BLaER1 treated with 17β-estradiol and CSF1 and Interleukin-3, amounts not matched to agents 10 nM and 100 nM (cell line): ENCODE measurements at regions not wholly inside any gene's neighbourhood (a gene's known extent, or its start where the extent isn't known, plus 50 kb on each side); places are given as distances from the start of the nearest gene placed in this dataset.
"Not testable (repeated sequence)": the region's sequence is repeated elsewhere in the genome, so short reads cannot be mapped to it uniquely, and the experiment has no call there.

ENCODE experiments used
- H3K27ac ChIP-seq, 11 experiments: shearing (Covaris generic); formaldehyde crosslinking; 2 replicates each; pipeline ENCODE4 v1.8.1; 2022
- H3K27me3 ChIP-seq, 11 experiments: shearing (Covaris generic); formaldehyde crosslinking; 2 replicates each; pipeline ENCODE4 v1.8.1; 2022
- H3K36me3 ChIP-seq, 11 experiments: shearing (Covaris generic); formaldehyde crosslinking; 2 replicates each; pipeline ENCODE4 v1.8.1; 2022
- H3K4me1 ChIP-seq, 10 experiments: shearing (Covaris generic); formaldehyde crosslinking; 2 replicates each; pipeline ENCODE4 v1.8.1; 2022
- H3K4me2 ChIP-seq, 11 experiments: shearing (Covaris generic); formaldehyde crosslinking; 2 replicates each; pipeline ENCODE4 v1.8.1; 2022
- H3K4me3 ChIP-seq, 10 experiments: shearing (Covaris generic); formaldehyde crosslinking; 2 replicates each; pipeline ENCODE4 v1.8.1; 2022
- H3K9ac ChIP-seq, 11 experiments: shearing (Covaris generic); formaldehyde crosslinking; 2 replicates each; pipeline ENCODE4 v1.8.1; 2022
- H3K9me3 ChIP-seq, 11 experiments: shearing (Covaris generic); formaldehyde crosslinking; replicated peaks in 1 of 11; 2 replicates each; pipeline ENCODE4 v1.8.1; 2022
- H4K20me1 ChIP-seq, 11 experiments: shearing (Covaris generic); formaldehyde crosslinking; 2 replicates each; pipeline ENCODE4 v1.8.1; 2022
- Cebpa-rat ChIP-seq, 11 experiments: shearing (Covaris generic); IDR thresholded peaks; 2 replicates each; pipeline ENCODE4 v1.8.1; 2022

DNA sequence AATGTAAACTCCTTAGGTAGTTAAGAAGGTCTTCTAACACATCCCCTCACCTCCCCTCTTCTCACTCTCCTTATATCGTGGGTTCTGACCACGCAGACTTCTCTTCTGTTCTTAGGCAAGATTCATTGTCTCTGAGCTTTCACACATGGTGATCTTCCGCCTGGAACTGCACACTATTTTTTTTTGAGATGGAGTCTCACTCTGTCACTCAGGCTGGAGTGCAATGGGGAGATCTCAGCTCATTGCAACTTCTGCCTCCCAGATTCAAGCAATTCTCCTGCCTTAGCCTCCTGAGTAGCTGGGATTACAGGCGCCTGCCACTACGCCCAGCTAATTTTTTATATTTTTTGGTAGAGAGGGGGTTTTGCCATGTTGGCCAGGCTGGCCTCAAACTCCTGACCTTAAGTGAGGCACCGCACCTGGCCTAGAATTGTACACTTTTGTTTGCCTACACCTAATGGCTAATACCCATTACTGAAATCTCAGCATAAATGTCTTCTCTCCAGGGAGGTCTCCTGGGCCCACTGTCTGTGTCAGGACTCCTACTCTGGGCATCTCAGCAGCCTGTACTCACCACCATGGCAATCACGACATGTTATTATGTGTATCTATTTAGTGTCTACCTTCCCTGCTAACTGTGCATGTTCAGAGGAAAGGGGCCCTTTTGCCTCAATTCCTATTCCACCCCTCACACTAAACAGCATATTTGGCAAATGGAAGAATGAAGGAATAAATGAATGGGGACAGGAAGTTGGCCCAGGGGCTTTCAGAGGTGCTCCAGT is 646.3 kb upstream of the DPP6 start:
- no peaks in the 10 kb centered on the region for H4K20me1 ChIP-seq
- no peak overlapping the region for H3K9ac ChIP-seq
- no peaks in the 10 kb centered on the region for H3K36me3 ChIP-seq
- H3K4me1 ChIP-seq, result no peaks in the 10 kb centered on the region
- H3K27ac ChIP-seq, result no peak overlapping the region
- TF ChIP-seq Cebpa-rat (IDR thresholded peaks at IDR 0.05), result no peak
- peaks cover 0 to 8% (median 0%) of the 10 kb centered on the region in 11 experiments; a peak in 7 of 22 replicates for H3K9me3 ChIP-seq
- H3K4me2 ChIP-seq, result no peak overlapping the region
- no peaks in the 10 kb centered on the region for H3K27me3 ChIP-seq
- no peak overlapping the region for H3K4me3 ChIP-seq

DNA sequence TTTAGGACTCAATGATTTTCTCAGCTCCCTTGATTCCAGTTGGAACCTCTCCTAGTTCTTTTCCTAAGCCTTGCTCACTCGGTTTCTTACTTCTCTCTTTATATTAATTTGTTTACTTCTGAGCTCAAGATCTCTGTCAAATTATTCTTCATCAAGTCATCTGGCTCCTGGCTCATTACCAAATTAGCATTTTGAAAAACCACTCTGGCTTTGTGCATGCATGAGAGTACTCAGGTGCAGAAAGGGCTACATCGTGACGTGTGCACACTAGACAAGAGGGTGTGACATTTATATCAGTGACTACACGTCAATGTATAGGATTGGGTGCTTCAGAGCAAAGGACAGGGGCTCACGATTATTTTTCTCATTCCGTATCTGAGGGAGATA is 645.7 kb upstream of the DPP6 start:
- Histone ChIP-seq H4K20me1 (no peaks in the 10 kb centered on the region), H3K4me3 (no peak overlapping the region), H3K4me2 (no peak overlapping the region), H3K4me1 (no peaks in the 10 kb centered on the region), H3K9ac (no peak overlapping the region), H3K36me3 (no peaks in the 10 kb centered on the region), H3K27ac (no peak overlapping the region), H3K27me3 (no peaks in the 10 kb centered on the region), H3K9me3 (peaks cover 0 to 14% (median 6%) of the 10 kb centered on the region in 11 experiments; a peak in 8 of 22 replicates)
- TF ChIP-seq Cebpa-rat (IDR thresholded peaks at IDR 0.05), result no peak

DNA sequence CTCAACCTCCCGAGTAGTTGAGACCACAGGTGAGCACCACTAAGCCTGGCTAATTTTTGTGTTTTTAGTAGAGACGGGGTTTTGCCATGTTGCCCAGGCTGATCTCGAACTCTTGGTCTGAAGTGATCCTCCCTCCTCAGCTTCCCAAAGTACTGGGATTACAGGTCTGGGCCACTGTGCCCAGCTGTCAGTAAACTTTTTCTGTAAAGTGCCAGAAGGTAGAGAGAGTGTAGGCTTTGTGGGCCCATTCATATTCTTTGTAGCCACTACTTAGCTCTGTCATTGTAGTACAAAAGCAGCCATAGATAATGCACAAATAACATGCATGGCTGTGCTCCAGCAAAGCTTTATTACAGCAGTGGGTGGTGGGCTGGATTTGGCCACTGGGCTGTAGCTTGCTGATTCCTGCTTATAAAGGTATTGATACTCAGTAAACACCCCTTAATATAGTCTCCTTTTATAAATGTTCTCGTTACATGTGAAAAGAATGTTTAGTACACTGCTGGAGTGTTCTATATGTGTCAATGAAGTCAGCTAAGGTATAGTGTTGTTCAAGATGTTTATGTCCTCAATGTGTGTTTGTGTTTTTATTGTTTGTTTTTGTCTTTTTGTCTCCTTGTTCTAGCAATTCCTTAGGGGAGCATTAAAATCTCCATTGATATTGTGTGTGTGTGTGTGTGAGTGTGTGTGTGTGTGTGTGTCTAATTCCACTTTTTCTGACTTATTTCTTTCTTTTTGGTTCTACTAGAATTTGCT is 644.7 kb upstream of the DPP6 start:
- no peak overlapping the region for H3K4me2 ChIP-seq
- H3K9me3 ChIP-seq, result peaks cover 5 to 24% (median 14%) of the 10 kb centered on the region in 11 experiments; a peak in 20 of 22 replicates
- no peak overlapping the region for H3K27ac ChIP-seq
- H3K36me3 ChIP-seq, result no peaks in the 10 kb centered on the region
- H4K20me1 ChIP-seq, result no peaks in the 10 kb centered on the region
- H3K9ac ChIP-seq, result no peak overlapping the region
- no peaks in the 10 kb centered on the region for H3K4me1 ChIP-seq
- no peak overlapping the region for H3K4me3 ChIP-seq
- no peaks in the 10 kb centered on the region for H3K27me3 ChIP-seq
- no peak for TF ChIP-seq Cebpa-rat (IDR thresholded peaks at IDR 0.05)

DNA sequence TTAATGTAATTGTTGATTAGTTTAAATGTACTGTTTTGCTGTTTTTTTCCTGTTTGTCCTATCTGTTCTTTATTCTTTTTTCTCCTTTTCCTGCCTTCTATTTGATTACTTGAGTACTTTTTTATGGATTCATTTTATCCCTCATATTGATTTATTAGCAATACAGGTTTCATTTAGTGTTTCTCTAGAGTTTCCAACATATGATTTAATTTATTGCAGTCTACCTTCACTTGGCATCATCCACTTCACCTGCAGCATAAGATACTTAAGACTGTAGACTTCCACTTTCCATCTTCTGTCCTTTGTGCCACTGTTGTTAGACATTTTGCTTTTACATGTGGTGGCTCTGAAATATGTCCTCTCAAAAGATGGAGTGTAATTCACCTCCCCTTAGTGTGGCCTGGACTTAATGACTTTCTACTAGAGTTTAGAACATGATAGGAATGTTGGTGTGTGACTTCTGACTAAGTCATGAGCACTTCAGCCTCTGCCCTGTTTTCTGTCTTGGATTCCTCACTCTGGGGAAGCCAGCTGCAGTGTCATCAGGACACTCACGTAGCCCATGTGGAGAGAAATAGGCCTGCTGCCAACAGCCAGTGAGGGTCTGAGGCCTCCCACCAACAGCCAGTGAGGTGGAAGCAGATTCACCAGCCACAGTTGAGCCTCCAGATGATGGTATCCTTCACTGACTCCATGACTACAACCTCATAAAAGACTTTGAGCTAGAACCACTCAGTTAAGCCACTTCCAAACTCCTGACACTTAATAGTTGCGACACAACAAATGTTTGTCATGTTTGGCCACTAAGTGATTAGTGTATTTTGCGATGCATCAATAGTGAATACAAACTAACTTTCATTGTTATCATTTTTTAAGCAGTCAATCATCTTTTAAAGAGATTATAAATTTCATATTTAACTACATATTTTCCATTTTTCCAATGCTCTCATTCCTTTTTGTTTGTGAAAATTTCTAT is 643.5 kb upstream of the DPP6 start:
- no peak overlapping the region for H3K4me3 ChIP-seq
- TF ChIP-seq Cebpa-rat (IDR thresholded peaks at IDR 0.05), result no peak
- H3K9me3 ChIP-seq, result peaks cover 17 to 36% (median 26%) of the 10 kb centered on the region in 11 experiments; a peak in 20 of 22 replicates
- no peaks in the 10 kb centered on the region for H3K4me1 ChIP-seq
- no peaks in the 10 kb centered on the region for H4K20me1 ChIP-seq
- H3K4me2 ChIP-seq, result no peak overlapping the region
- no peak overlapping the region for H3K9ac ChIP-seq
- no peak overlapping the region for H3K27ac ChIP-seq
- H3K36me3 ChIP-seq, result no peaks in the 10 kb centered on the region
- H3K27me3 ChIP-seq, result no peaks in the 10 kb centered on the region

DNA sequence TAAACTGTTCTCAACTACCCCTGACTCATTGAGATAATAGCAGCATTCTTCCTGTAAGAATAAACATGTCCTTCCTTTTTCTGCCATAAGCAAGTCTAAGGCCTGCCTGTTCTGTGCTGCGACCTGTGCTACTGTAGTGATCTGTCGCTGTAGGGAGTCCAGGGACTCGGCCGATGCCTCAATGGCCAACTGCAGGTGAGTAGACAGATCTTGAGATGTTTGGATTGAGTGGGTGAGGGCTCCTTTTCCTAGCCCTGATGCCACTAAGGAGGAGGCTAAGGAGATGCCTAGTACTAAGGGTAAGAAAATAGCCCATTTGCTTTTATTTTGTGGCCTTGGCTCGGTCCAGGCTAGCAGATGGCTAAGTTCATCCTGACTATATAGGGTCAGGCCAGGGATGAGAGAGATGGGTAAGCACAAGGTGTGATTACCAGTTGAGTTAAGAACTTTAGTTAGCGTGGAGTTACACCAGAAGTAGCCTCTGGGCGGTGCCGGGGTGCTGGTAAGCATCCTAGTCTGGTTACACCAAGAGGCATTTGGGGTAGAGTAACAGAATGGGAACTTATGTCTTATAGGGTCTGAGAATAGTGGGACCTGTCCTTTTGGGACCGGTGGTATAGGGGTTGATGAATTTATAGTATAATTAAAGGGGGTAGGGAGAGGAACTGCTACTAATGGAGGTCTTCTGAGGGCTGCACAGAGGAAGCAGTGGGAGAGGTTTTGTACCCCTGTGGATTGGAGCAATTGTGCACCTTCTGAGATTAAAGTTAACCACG is 642.4 kb upstream of the DPP6 start:
- H3K27ac ChIP-seq, H3K4me2 ChIP-seq, H4K20me1 ChIP-seq, H3K9ac ChIP-seq, H3K4me1 ChIP-seq, H3K27me3 ChIP-seq, H3K4me3 ChIP-seq, H3K36me3 ChIP-seq: not testable (repeated sequence)
- peaks cover 17 to 37% (median 27%) of the 10 kb centered on the region in 11 experiments; a peak in 20 of 22 replicates for H3K9me3 ChIP-seq

DNA sequence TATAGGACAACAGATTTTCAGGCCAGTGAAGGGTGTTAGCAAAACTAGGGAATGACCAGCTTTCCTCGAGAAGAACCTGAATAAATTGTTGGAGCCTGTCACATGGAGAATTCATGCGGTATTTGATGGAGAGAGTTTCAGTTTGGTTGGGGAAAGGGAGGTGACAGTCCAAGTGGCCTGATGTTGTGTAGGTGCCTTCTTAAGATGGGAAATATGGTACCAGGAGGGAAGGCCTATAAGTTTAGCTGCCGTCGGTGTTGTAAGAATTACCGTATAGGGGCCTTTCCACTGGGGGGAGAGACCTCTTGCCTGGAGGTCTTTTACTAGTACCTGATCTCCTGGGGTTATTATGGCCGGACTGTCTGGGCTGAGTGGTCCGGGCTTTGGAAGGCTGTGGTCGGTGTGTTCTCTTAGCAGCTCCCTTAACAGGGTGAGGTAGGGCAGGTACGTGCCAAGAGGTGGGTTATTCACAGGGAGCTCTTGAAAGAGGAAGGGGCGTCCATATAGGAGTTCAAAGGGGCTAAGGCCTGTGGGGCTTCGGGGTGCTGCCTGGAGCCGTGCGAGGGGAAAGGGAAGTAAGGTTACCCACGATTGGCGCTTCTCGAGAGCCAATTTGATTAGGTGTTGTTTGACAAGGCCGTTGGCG is 641.1 kb upstream of the DPP6 start:
- H3K27me3 ChIP-seq, H3K9ac ChIP-seq, H4K20me1 ChIP-seq, H3K4me1 ChIP-seq, H3K4me3 ChIP-seq, H3K36me3 ChIP-seq, H3K27ac ChIP-seq, H3K4me2 ChIP-seq: not testable (repeated sequence)
- H3K9me3 ChIP-seq, result peaks cover 17 to 37% (median 27%) of the 10 kb centered on the region in 11 experiments; a peak in 21 of 22 replicates

DNA sequence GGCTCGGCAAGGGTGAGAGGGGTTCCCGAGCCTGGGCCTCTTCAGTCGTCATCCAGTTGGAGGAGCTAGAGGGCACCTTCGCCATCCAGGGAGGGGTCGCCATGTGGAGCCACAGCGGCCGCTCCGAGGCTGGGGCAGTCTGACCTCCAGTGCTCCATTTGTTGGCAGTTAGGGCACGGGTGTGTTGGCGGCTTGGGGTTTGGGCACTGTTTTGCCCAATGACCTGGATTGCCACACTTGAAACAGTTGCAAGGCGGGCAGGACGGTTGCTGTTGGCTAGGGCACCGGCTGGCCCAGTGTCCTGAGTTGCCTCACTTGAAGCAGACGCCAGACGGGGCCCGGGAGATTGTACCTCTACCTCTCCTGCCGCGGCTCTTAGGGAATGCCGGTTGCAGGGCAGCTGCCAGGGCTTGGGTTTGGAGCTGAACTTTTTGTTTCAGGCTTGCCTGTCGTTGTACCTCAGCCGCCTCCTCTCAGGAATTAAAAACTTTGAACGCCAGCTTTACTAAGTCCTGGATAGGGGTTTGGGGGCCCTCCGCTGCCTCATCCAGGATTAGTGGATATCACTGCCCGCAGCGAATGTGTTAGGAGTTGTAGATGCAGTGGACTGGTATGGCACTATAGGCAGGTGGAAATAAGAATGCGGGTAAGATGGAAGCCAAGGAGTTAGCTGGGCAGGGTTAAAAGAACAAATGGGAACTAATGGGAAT is 639.9 kb upstream of the DPP6 start:
- not testable (repeated sequence) for H3K36me3 ChIP-seq, H3K27ac ChIP-seq, H4K20me1 ChIP-seq, H3K4me3 ChIP-seq, H3K9ac ChIP-seq, H3K4me1 ChIP-seq, H3K4me2 ChIP-seq, H3K27me3 ChIP-seq
- H3K9me3 ChIP-seq, result peaks cover 17 to 37% (median 30%) of the 10 kb centered on the region in 11 experiments; a peak in 21 of 22 replicates

DNA sequence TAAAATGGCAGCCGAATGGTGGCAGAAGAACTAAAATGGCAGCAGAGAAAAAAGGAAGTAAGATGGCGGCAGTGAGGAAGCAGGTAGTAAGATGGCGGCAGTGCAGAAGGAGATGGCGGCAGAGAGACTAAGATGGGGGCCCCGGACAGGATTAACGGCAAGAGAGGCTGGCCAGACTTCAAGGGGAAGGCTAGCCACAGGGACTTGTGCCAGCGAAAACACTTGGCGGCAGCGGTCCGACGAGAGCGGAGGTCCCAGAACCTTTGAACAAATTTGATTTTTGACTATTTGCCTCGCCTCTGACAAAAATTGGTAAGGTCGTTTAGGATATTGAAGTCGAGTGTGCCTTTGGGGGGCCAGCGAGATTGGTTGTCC is 639.4 kb upstream of the DPP6 start:
- not testable (repeated sequence) for H3K27ac ChIP-seq

More for the DNA sequence above, 639.4 kb upstream of the DPP6 start:
- H3K4me1 ChIP-seq, H4K20me1 ChIP-seq, H3K4me3 ChIP-seq, H3K27me3 ChIP-seq, H3K36me3 ChIP-seq, H3K4me2 ChIP-seq, H3K9ac ChIP-seq: not testable (repeated sequence)
- peaks cover 17 to 37% (median 30%) of the 10 kb centered on the region in 11 experiments; a peak in 21 of 22 replicates for H3K9me3 ChIP-seq
